ENCODE measurements at regions not wholly inside any gene's neighbourhood (a gene's known extent, or its start where the extent isn't known, plus 50 kb on each side); places are given as distances from the start of the nearest gene placed in this dataset.

DNA sequence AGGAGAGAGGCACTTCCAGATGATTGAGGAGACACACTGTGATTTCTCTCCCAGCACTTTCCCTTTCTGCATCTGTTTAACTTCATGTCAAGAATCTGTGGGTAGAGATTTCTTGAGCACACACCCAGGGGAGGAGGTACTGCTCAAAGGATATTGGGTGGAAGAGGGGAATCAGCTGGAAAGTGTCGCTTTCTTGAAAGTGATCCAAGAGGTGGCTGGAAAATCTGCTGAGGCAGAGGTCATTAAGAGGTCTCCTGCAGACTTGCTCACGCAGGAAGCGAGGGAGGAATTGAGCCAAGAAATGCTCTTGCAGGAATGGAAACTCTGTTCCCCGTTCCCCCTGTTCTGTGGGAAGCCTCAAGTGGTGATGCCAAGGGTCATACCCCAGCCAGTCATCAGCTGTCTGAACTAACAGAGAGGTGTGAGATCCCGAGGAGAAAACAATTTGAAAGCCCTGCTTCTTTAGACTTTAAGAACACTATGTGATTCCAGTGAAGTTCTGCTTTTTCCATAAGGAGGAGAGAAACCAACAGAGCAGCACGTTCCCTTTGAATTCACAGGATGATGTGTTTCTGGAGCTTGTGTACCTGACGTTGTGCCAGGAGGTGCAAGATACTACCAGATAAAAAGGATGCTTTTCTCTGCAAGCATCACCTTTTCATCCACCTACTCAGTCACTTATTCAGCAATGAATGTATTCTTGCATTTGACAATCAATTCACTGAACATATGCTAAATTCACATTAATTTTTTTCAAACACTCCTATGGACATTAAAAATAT lies 163.4 kb upstream of the GPR12 start:
- Histone ChIP-seq H3K9me3 (no peaks in the 10 kb centered on the region), H3K36me3 (no peaks in the 10 kb centered on the region), H3K4me1 (peaks cover 0 to 13% (median 6%) of the 10 kb centered on the region in 3 donors), H3K27me3 (peaks cover 11% of the 10 kb centered on the region), H3K4me3 (no peak overlapping the region), H3K27ac (no peak overlapping the region)
- WGBS, 2 donors (ENCODE audit: low coverage in 1 of 2) = 0 to 3% methylated on average over 5 to 6 of the region's 7 CpGs
- ATAC-seq = no peak
- TF ChIP-seq POLR2AphosphoS5 (IDR thresholded peaks at IDR 0.05) (peak; percentile 19), EP300 (IDR thresholded peaks at IDR 0.05) (no peak), CTCF (IDR thresholded peaks at IDR 0.05) (no peak)

DNA sequence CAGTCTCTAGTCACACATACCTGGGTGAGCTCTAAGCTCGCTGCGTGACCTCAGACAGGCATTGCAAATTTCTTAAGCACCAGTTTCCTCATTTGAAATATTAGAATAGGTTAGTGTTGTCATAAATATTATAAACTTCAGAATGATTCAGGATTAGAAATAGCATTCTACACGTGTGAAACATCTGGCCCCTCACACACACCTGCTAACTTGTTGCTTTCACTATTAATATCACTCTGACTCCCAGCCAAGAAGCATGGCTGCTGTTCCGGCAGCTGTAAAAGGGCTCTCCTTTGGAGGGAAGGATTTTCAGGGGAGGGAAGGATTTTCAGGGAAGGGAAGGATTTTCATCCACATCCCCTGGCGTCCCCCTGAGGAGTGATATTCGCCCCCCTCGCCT lies 161.3 kb upstream of the GPR12 start:
- H3K4me1 ChIP-seq = peaks cover 0 to 13% (median 6%) of the 10 kb centered on the region in 3 donors
- WGBS, 2 donors (ENCODE audit: low coverage in 1 of 2) = 49 to 61% methylated on average over 3 to 5 of the region's 7 CpGs
- ATAC-seq = no peak

DNA sequence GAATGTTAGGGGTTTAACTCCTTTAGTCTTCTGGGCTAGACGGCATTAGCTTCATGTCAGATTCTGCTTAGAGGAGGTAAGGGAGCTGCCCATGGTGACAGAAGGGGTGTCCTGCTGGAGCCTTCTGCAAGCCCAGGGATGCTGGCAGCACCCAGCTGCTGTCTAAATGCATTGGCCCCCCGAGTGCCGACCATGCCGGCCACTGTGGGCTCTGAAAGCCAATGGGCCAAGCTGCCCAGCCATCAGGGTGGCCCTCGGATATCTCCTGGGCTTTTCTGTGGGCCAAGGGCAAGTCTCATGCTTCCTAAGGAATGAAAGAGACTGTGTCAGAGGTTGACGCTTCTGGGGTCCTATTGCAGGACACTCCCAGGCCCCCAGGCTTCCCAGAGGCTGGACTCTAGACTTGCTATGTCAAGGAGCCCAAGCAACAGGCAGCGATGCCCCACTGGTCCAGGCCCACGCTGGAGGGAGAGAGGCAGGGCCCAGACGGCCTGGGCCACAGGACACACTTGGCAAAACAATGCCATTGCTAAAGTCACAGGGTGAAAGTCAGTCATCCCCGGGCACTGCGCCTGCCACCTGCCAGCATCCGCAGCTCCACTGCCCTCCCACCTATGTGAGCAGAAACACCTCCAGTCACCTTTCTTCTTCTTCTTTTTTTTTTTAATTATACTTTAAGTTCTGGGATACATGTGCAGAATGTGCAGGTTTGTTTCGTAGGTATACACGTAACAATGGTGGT lies 160.2 kb upstream of the GPR12 start:
- Histone ChIP-seq H3K27ac (no peak overlapping the region), H3K36me3 (no peaks in the 10 kb centered on the region), H3K4me1 (peaks cover 0 to 13% (median 6%) of the 10 kb centered on the region in 3 donors), H3K27me3 (peaks cover 6% of the 10 kb centered on the region), H3K9me3 (no peaks in the 10 kb centered on the region), H3K4me3 (no peak overlapping the region)
- WGBS, 2 donors (ENCODE audit: low coverage in 1 of 2) = 93 to 100% methylated on average over 2 to 6 of the region's 14 CpGs
- TF ChIP-seq POLR2AphosphoS5 (IDR thresholded peaks at IDR 0.05) = no peak
- TF ChIP-seq EP300 (IDR thresholded peaks at IDR 0.05) = no peak
- TF ChIP-seq POLR2A (IDR thresholded peaks at IDR 0.05) = no peak
- TF ChIP-seq CTCF (IDR thresholded peaks at IDR 0.05) = no peak
- ATAC-seq = no peak

More for the DNA sequence above, 161.3 kb upstream of the GPR12 start:
- Histone ChIP-seq H3K27ac (no peak overlapping the region), H3K36me3 (no peaks in the 10 kb centered on the region), H3K27me3 (peaks cover 7% of the 10 kb centered on the region), H3K9me3 (no peaks in the 10 kb centered on the region), H3K4me3 (no peak overlapping the region)
- no peak for TF ChIP-seq EP300 (IDR thresholded peaks at IDR 0.05)

DNA sequence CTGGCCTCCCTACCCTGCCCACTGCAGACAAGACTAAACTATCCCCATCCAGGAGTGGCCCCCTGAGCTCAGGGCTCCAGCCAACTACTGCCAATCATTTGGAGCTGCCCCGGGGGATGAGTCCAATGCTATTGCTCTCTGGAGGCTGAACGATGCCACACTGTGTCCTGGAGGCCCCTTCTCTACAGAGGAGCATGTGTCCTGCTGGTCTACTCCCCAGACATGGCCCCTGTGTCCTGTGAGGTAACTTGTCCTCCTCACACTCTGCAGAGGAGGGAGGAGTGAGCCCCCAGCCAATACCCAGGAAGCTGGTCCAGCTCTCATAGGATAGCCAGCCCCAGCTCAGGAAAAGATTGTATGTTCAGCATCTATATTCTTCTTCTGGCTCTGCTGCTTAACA lies 159.1 kb upstream of the GPR12 start:
- no peaks in the 10 kb centered on the region for H3K36me3 ChIP-seq
- no peak overlapping the region for H3K4me3 ChIP-seq
- H3K27me3 ChIP-seq = peaks cover 6% of the 10 kb centered on the region
- H3K27ac ChIP-seq = no peak overlapping the region
- peaks cover 0 to 13% (median 6%) of the 10 kb centered on the region in 3 donors for H3K4me1 ChIP-seq
- no peak for ATAC-seq
- no peak for TF ChIP-seq POLR2AphosphoS5 (IDR thresholded peaks at IDR 0.05)
- no peak for TF ChIP-seq POLR2A (IDR thresholded peaks at IDR 0.05)
- TF ChIP-seq CTCF (IDR thresholded peaks at IDR 0.05) = no peak
- no peak for TF ChIP-seq EP300 (IDR thresholded peaks at IDR 0.05)
- H3K9me3 ChIP-seq = no peaks in the 10 kb centered on the region
- WGBS, 2 donors (ENCODE audit: low coverage in 1 of 2) = 62% methylated on average over 2 of the region's 2 CpGs; no CpG with 5 or more reads in 1 of the 2 donors

GRCh38 chr13:26919311-26919710 lies 158.7 kb upstream of the GPR12 start:
- Histone ChIP-seq H3K27ac (no peak overlapping the region), H3K36me3 (no peaks in the 10 kb centered on the region), H3K4me1 (peaks cover 0 to 12% (median 6%) of the 10 kb centered on the region in 3 donors), H3K27me3 (peaks cover 6% of the 10 kb centered on the region), H3K4me3 (no peak overlapping the region), H3K9me3 (no peaks in the 10 kb centered on the region)
- WGBS, 2 donors (ENCODE audit: low coverage in 1 of 2) = 80 to 100% methylated on average over 1 to 2 of the region's 7 CpGs
- TF ChIP-seq CTCF (IDR thresholded peaks at IDR 0.05) = no peak
- no peak for TF ChIP-seq POLR2A (IDR thresholded peaks at IDR 0.05)
- no peak for TF ChIP-seq POLR2AphosphoS5 (IDR thresholded peaks at IDR 0.05)
- TF ChIP-seq EP300 (IDR thresholded peaks at IDR 0.05) = no peak
- no peak for ATAC-seq

Data from gastroesophageal sphincter (tissue), 4 donors.